Neural cell (in vitro differentiated cells): ENCODE measurements at regions not wholly inside any gene's neighbourhood (a gene's known extent, or its start where the extent isn't known, plus 50 kb on each side); places are given as distances from the start of the nearest gene placed in this dataset.

Source experiments
- EP300 ChIP-seq: fragments of 450-650 bp; conservative IDR thresholded peaks from 2 replicates; pipeline ENCODE4 v1.6.1; 2014; ENCODE audit warnings: antibody characterized with exemption, mild to moderate bottlenecking, moderate library complexity; ENCODE audit not compliant: poor library complexity, severe bottlenecking
- EZH2 ChIP-seq: fragments of 200-600, 300-800 bp; shearing (Covaris generic), sonication (generic); IDR thresholded peaks from 2 replicates; pipeline ENCODE4 v1.6.1; 2014; ENCODE audit warnings: antibody characterized with exemption, low read length, borderline replicate concordance, mild to moderate bottlenecking; ENCODE audit not compliant: insufficient read depth, poor library complexity, severe bottlenecking
- MXI1 ChIP-seq: fragments of 450-650 bp; conservative IDR thresholded peaks from 2 replicates; pipeline ENCODE4 v1.6.1; 2014; ENCODE audit warnings: antibody characterized with exemption, mild to moderate bottlenecking; ENCODE audit not compliant: poor library complexity, severe bottlenecking
- RAD21 ChIP-seq: fragments of 450-650 bp; conservative IDR thresholded peaks from 2 replicates; pipeline ENCODE4 v1.6.1; 2014; ENCODE audit warnings: antibody characterized with exemption, mild to moderate bottlenecking, moderate library complexity
- TAF1 ChIP-seq: IDR thresholded peaks from 2 replicates; pipeline ENCODE4 v1.6.1; 2012; ENCODE audit warnings: low read depth
- TF ChIP-seq, protein P1 (sequence below): fragments of 450-650 bp; IDR thresholded peaks from 2 replicates; pipeline ENCODE4 v1.5.1; 2014; ENCODE audit warnings: antibody characterized with exemption, mild to moderate bottlenecking, moderate library complexity; ENCODE audit not compliant: poor library complexity, severe bottlenecking

GRCh38 chr16:24652803-24653202 is 76.6 kb upstream of the TNRC6A start:
- TF ChIP-seq EP300 = no peak
- TF ChIP-seq, protein P1, sequence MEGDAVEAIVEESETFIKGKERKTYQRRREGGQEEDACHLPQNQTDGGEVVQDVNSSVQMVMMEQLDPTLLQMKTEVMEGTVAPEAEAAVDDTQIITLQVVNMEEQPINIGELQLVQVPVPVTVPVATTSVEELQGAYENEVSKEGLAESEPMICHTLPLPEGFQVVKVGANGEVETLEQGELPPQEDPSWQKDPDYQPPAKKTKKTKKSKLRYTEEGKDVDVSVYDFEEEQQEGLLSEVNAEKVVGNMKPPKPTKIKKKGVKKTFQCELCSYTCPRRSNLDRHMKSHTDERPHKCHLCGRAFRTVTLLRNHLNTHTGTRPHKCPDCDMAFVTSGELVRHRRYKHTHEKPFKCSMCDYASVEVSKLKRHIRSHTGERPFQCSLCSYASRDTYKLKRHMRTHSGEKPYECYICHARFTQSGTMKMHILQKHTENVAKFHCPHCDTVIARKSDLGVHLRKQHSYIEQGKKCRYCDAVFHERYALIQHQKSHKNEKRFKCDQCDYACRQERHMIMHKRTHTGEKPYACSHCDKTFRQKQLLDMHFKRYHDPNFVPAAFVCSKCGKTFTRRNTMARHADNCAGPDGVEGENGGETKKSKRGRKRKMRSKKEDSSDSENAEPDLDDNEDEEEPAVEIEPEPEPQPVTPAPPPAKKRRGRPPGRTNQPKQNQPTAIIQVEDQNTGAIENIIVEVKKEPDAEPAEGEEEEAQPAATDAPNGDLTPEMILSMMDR = no peak
- no peak for TF ChIP-seq RAD21
- TF ChIP-seq TAF1 = no peak
- no peak for TF ChIP-seq MXI1
- TF ChIP-seq EZH2 = no peak
